NCI-H69 (cell line): ENCODE measurements at regions not wholly inside any gene's neighbourhood (a gene's known extent, or its start where the extent isn't known, plus 50 kb on each side); places are given as distances from the start of the nearest gene placed in this dataset.
"Not testable (repeated sequence)": the region's sequence is repeated elsewhere in the genome, so short reads cannot be mapped to it uniquely, and the experiment has no call there.

ENCODE experiments used
- DNase-seq: peaks from one replicate; lab custom pipeline; 2025; lab: John Stamatoyannopoulos, UW

DNA sequence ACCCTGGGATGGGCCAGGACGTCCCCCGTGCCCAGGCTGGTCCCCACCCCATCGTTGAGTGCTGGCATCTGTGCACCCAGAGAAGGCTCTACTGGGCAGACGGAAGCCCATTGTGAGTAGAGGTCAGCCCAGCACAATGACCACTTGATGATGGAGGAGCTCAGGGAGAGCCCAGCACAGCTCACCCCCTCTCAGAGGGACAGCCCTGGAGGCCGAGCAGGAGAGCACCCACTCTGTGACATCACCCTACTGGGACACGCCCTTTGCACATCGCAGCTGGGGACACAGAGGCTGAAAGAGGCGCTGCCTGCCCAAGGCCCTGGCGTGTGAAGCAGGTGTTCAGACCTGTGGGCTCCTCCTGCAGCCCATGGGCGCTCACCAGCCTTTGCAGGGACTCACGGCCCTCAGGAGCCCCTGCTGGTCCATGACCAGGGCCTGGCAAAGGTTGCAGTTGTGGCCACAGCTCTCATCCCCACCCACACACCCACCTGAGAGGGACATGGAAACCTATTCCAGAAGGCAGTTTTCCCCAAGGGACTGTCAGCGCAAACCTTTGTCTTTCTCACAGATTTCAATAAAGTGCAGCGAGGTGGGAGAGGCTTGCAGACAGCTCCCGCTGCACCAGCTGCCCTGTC, 67.2 kb upstream of the PPP2R2D start:
- no peak for DNase-seq

DNA sequence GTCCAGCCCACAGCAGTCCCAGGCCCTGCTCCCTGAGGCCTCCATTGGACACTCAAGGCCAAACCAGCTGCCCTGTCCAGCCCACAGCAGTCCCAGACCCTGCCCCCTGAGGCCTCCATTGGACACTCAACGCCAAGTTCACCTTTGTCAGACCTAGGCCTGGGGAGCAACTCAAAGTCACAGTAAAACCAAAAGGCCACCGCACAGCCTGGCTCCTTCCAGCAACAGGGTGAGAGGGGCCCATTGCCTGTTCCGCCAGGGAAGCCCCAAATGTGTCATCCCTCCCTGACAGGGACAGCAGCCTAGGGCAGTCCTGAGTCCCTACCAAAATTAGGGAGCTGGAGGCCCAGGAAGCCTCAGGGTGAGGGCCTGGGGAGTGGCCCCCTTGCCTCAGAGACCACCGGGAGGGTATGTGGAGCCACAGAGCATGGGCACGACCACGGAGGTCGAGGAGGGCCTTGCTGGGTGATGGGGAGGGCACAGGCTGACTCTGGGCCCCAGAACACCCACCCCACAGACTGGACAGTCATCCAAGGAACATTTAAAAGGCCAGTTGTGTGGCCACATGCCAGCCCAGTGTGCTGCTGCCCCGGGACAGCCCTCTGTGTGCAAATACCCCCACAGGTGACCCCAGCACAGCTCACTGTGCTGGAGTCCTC, 66.5 kb upstream of the PPP2R2D start:
- no peak for DNase-seq

DNA sequence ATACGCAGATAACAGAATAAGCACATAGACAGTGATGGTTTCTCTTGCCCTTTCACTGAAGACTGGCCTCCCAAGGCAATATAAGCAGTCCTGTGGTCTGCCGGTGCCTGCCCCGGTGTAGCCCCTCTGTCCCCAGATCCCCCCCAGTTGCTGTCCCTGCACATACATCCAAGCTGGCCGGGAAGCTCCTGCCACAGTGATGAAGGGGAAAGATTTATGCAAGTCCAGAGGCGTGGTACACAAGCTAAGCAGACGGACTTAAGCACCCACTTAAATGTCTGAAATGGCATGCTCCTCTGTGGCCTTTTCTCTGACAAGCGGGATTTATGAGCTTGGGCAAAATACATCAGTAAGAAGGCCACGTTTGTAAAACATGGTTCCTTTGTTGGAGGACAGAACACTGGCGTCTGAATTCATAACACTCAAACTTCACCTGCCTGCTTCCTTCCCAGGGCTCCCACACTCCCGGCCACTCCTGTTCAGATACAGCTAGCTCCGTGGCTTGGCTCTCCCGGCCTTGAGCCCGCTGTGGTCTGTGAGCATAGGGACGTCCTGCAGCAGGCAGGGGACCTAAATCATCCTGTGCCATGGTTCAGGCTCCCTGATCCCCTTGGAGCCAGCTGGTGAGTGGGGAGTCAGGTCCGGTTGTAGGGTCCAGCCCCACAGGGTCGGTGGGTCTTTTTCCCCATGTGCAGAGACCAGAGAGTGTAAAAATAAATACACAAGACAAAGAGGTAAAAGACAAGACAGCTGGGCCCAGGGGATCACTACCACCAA, 61.7 kb upstream of the PPP2R2D start:
- no peak for DNase-seq

DNA sequence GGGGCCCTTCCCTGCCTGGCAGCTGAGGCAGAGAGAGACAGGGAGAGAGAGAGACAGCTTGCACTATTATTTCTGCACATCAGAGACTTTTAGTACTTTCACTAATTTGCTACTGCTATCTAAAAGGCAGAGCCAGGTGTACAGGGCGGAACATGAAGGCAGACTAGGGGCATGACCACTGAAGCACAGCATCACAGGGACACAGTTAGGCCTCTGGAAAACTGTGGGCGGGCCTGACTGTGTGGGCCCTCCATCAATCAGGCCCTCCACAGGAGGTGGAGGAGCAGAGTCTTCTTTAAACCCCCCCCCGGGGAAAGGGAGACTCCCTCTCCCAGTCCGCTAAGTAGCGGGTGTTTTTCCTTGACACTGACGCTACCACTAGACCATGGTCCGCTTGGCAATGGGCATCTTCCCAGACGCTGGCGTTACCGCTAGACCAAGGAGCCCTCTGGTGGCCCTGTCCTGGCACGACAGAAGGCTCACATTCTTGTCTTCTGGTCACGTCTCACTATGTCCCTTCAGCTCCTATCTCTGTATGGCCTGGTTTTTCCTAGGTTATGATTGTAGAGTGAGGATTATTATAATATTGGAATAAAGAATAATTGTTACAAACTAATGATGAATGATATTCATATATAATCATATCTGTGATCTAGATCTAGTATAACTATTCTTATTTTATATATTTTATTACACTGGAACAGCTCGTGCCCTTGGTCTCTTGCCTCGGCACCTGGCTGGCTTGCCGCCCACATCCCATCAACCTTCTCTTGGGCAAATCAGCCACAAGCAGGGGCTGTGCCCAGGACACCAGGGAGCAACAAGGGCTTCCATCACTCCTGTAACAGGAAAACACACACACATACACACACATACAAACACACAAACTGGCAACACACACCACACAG, 60.7 kb upstream of the PPP2R2D start:
- not testable (repeated sequence) for DNase-seq

DNA sequence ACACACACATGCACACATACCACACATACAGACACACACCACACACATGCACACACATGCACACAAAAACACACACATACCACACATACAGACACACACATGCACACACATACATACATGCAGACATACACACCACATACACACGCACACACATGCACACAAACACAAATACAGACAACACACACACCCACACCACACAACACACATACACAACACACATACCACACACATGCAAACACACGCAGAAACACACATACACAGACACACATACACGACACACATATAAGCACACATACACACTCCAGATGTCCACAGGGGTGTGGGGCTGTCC, 60.1 kb upstream of the PPP2R2D start:
- no peak for DNase-seq

DNA sequence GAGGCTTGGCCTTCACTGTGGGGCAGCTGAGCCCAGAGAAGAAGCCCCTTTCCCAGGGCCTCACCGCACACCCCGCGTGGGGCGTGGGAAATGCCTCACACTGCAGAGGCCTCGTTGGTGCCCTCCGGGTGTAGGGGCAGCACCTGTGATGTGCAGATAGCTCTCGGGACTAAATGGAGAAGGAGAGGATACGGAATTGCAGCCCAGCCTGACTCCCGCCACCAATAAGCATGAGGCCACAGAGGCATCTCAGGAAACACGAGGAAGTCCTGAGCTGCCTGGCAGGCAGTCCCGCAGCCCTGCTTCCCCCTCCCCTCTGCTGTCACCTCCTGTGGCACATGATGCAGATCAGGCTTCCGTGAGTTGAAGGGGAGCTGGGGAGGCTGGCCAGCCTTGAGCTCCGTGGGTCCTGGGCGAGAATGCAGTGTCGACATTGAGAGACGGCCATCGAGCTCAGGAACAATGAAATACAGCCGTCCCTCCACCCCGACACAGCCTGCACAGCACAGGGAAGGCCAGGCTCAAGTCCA, 59.6 kb upstream of the PPP2R2D start:
- no peak for DNase-seq

DNA sequence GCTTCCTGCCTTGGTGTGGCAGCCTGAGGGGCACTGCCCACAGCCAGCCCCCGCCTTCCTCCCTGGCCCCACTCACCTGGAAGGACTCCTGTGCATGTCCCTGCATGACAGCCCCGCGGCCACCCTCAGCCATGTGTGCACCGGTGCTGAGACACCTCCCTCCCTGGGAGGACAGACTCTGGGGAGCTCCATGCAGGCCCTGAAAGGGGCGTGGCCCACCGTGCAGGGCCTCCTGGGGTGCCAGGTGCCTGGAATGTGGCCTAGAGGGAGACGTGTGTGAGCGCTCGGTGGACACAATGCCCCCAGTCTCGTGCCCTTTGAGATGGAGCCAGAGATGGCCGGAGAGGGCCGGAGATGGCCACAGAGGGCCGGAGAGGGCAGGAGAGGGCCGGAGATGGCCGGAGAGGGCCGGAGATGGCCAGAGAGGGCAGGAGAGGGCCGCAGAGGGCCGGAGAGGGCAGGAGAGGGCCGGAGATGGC, 59.1 kb upstream of the PPP2R2D start:
- no peak for DNase-seq

DNA sequence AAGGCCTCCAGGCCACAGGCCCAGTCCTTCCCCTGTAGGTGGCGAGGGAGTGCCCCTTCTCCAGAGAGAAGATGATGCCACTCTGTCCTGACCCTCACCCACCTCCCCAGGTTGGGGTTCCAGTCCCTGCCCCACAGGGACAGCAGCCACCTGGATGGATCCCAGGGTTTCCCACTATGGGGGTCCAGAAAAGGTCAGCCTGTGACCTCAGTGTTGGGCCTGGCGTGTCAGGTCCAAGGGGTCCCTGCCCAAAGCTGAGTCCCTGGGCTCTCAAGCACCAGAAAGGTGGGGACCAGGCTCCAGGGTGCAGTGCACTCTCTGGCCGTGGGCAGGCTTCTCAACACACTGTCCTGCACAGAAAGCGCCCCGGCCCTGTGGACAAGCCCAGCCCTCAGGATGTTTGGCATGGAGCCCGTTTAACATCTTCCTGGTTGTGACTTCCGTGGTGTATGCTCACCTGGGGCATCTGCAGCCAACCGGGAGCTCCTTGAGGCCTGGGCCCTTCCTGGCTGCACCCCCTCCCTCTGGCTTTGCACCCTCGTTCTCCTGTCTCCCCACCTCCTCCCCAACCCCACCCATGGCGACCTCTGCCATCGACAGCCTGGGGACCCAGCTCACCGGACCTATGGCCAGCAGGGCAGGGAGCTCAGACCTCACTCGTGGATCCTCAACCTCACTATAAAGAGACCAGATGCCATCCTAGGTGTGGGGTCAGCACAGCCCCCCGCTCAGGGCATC, 58.3 kb upstream of the PPP2R2D start:
- DNase-seq: no peak

DNA sequence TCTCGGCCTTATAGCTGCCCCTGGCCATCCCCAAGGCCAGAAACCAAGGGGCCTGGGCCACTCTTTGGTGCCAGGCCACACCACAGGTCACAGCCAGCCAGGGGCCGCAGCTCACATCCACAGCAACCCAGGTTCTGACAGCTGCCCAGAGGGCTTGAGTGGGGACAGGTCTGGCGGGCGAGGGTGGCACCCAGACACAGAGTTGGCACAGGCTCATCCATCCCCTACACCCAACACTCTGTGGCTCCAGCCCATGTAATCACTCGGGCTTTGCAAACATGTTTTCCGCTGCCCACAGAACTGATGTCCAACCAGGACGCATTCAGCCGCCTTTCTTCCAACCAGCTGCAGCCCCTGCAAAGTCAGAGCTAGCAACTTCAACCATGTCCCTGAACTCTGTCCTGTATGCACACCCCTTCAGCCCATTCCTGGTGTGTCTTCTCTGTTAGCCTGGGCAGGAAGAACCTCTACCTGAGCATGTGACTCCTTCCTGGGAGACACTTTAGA, 57.7 kb upstream of the PPP2R2D start:
- no peak for DNase-seq

DNA sequence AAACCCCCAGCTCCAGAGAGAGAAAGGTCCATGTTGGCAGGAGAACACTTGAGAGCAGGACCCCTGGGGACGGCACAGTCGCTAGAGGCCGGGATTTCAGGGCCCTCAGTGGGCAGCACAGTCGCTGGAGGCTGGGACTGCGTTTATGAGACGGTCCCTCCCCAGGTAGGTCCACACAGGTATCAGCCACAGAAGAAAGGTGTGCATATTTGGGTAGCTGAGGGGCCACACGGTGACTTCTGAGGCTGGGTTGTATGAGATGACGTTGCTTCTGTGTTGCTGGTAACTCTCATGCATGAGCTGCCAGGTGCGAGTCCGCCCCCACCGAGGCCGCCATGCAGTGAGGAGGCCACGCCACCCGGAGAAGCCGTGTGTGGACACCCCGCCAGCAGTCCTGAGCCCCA, 56.9 kb upstream of the PPP2R2D start:
- DNase-seq: no peak

DNA sequence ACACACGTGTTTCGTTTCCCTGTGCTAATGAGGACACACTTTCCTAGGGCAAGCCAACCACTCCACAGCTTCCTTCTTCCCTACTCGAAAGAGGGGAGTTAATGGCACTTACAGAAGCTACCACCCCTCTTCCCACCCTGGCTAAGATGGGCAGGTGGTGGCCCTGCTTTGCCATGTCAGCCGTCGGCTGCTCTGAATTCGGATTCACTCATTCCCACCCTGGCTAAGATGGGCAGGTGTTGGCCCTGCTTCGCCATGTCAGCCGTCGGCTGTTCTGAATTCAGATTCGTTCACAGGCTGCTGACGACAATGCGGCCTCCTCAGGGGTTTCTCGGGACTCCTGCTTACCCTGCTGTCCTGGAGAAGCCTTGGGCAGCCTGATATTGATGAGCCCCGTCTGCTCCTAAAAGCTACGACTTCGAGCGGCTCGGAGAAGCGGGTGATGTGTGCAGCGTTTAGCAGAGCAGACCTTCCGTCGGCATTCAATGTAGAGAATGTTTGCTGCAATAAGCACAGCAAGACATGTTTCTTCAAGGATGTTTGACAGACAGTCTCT, 56.2 kb upstream of the PPP2R2D start:
- DNase-seq: no peak

DNA sequence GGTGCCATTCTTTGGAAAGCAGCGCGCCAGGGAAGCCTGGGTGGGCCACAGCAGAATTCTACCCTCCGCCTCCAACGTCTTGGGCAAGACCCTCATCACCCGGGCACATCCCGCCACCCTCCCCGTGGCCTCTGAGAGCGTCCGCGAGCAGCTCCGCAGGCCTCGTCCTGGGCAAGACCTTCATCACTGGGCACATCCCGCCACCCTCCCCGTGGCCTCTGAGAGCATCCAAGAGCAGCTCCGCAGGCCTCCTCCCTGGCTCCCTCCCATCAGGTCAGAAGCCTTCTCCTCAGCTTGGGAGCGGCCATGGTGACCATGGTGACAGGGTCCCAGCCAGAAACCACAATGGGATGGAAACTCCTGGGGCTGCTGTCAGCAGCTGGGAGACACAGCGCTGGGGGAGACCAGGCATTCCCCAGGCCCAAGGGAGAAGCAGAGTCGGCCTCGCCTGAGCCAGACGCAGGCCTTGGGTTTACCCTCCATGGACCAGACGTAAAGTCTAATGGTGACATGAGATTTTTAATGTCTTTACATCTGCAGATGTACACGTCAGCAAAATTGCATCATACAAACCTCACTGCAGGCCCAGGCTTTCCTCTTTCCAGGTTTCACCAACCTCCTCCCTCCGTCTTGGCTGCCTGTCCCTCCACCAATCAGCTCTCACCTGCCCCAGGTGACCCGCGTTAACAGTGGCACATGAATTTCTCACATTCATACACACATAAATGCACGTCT, 55.1 kb upstream of the PPP2R2D start:
- DNase-seq: no peak

DNA sequence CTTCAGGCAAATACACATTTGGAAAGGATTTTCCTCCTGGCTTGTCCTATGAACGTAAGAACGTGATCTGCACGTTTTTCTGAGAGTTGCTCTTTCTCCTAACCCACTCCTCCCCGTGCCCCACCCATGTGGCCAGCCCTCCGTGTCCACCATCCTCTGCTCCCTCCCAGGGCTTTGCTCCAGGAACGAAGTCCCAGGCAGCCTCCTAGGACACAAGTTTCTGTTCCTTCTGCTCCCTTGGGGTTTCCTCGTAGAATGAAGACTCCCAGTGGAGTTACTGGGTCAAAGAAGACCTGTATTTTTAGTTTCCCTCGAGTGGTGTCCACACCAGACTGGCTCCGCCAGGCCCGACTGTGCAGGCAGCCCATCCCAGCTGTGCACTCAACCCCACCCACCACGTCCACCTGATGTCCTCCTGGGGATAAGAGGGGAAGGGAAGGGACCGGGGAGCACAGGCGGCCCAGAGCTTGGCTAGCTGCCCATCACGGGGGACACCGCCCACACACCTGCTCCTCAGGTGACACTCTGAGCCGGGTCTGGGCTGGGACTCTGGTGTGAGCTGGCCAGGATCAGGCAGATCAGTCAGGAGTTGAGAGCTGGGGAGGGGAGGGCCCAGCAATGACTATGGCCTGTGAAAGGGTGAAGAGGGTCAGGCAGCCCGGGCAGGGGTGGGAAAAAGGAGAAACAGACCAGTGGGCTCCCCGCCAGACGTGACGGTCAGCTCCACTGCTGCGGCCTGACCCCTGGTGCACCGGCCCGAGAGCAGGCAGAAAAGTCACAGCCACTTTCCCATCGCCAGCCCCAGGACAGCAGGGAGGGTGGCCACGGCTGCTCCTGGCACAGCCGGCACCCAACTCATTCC, 54.3 kb upstream of the PPP2R2D start:
- DNase-seq: peak; percentile 23

DNA sequence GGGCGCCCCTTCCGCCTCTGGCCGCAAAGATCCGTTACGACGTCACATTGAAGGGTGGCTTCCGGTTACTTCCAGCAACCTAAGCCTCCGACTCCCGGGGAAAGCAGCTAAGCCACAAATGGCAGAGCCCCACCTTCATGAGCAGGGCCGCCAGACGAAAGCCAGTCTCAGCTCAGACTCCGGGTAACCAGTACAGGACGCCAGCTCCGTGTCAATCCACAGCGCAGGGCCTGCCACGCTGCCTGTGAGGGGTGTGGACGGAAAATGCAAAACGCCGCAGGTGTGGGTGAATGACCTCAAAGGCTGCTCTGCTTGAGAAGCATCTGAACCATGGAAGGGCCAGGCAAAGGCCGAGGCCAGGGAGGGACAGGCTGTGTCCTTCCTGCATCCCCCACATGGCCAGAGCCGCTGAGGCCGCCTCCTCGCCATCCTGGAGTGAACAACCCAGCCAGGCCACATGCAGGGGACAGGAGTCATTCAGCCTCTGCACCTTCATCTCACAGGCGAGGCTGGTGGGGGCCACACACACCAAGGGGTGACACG, 53.5 kb upstream of the PPP2R2D start:
- no peak for DNase-seq

DNA sequence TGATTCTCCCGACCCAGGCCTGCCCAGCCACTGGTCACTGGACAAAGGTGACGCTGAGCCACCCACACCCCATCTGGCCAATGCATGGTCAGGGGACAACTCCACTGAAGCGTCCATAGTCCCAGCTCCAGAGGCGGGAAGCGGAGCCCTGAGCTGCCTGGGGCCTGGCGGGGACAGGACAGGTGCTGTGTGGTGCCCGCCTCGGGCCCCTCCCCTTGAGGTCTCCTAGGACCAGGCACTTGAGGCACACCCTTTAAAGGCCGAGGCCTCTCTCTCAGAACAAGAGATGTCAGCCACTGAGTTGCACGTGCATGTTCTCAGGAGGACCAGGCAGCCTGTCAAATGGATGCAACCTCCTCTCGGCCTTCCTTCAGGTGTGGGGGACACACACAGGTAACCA, 52.5 kb upstream of the PPP2R2D start:
- no peak for DNase-seq

DNA sequence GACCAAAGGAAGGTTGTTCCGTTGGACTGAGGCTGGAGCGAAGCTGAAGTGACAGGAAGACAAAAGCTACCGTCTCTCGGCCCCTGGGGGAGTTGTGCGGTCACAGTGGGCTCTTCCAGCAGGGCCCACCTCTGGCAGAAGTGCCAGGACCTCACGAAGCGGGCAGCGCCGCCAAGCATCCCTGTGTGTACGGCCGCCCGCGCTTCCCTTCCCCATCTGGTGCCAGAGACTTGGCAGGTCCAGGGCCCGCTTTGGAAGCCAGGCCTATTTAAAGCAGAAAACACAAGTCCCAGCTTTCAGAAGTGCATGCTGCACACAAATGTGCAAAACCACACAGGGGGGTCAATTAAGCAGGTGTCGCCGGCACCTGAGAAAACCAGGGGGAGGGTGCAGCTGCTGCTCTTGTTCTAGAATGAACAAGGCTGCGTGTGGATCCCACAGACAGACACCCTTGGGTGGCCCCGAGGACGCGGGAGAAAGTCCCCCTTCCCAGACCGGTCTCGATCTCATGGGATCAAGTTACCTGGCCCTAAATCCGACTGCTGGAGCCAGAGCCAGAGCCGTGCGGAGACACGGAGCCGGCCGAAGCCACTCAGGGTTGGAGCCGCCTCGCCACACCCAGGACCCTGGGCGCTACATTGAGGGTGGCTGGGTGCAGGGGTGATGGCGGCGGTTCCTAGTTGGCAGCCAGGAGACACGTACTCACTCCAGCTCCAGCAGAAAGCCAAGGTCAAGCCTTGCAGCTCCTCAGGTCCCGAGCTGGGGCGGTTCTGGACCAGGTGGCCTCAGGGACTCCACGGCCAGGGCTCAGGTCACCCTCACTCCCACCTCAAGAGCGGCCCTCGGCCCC, 51.8 kb upstream of the PPP2R2D start:
- no peak for DNase-seq

DNA sequence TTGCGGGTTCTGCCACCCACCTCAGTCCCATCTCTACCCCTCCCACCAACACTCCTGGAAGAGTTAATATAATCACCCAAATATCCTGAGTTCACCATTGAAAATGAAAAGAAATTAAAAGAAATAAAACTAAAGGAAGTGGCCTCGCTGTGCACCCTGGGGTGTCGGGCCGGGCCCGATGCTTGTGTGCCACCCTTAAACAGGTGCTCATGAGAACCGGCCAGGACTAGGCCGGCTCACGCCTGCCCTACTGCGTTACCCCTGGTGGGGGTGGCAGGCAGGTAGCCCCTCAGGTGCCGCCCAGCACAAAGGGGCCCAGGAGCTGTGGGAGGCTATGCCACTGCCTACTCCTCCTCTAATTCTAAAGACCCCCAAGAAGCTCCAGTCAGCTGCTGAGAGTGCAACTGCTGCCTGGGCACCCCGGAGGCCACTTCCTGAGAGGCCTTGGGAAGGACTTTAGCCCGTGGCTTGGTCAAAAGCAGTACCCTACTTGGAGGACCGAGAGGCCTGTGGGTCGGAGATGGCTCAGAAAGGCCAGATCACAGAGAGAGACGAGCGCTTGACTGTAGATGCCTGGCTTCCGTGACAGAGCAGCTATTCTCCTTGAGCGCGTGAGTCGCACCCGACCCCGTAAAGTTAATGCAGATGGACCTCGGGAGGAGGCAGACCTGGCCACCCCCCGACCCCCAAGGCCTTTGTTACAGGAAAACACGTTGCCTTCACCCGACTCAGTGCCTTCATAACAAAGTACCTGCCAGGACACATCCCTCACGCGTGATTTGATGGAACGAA, 51.0 kb upstream of the PPP2R2D start:
- DNase-seq: no peak
